ENCODE measurements at regions not wholly inside any gene's neighbourhood (a gene's known extent, or its start where the extent isn't known, plus 50 kb on each side); places are given as distances from the start of the nearest gene placed in this dataset.
"Not testable (repeated sequence)": the region's sequence is repeated elsewhere in the genome, so short reads cannot be mapped to it uniquely, and the experiment has no call there.

GRCh38 chr15:54749461-54749860, 447.3 kb downstream of the RSL24D1 start:
- not testable (repeated sequence) for TF ChIP-seq POLR2A, CTCF (IDR thresholded peaks at IDR 0.05)

All from testis (tissue), 2 donors.